T-helper 17 cell (primary cell): ENCODE measurements at regions not wholly inside any gene's neighbourhood (a gene's known extent, or its start where the extent isn't known, plus 50 kb on each side); places are given as distances from the start of the nearest gene placed in this dataset.

Source experiments
- ATAC-seq: fragments of 150-1000 bp; cut with Tn5 transposase; 2 replicates; pipeline ENCODE4 v1.10.0; 2021; ENCODE audit warnings: mild to moderate bottlenecking, moderate library complexity
- DNase-seq, 3 donors: peaks; one replicate each; pipeline versions ENCODE4 v3.0.0 to v3.0.0-alpha.2; 2020 to 2021
- H3K9me3 ChIP-seq: one replicate; pipeline ENCODE4 v1.7.0; 2013; ENCODE audit warnings: low read length, mild to moderate bottlenecking; ENCODE audit not compliant: control insufficient read depth, poor library complexity, severe bottlenecking
- H3K27ac Mint-ChIP-seq: one replicate; pipeline ENCODE4 v1.8.0; 2022; ENCODE audit warnings: mild to moderate bottlenecking, moderate library complexity, mixed read lengths
- H3K27me3 Mint-ChIP-seq: one replicate; pipeline ENCODE4 v1.8.0; 2022; ENCODE audit warnings: mixed read lengths
- H3K36me3 Mint-ChIP-seq: one replicate; pipeline ENCODE4 v1.8.0; 2022; ENCODE audit warnings: low read depth, mixed read lengths
- H3K4me1 Mint-ChIP-seq: one replicate; pipeline ENCODE4 v1.8.0; 2022; ENCODE audit warnings: mild to moderate bottlenecking, mixed read lengths
- H3K4me3 Mint-ChIP-seq: one replicate; pipeline ENCODE4 v1.8.0; 2022; ENCODE audit warnings: mild to moderate bottlenecking, moderate library complexity, mixed read lengths

GRCh38 chr22:48858856-48859255 lies 968.8 kb downstream of the BRD1 start:
- H3K9me3 ChIP-seq = no peaks in the 10 kb centered on the region
- Mint-ChIP-seq H3K4me1 (no peaks in the 10 kb centered on the region), H3K4me3 (no peak overlapping the region), H3K36me3 (no peaks in the 10 kb centered on the region), H3K27me3 (no peaks in the 10 kb centered on the region), H3K27ac (no peak overlapping the region)
- DNase-seq (no peak), ATAC-seq (no peak)

GRCh38 chr22:48858121-48858520 lies 969.6 kb downstream of the BRD1 start:
- Mint-ChIP-seq H3K4me3 (no peak overlapping the region), H3K27ac (no peak overlapping the region), H3K36me3 (no peaks in the 10 kb centered on the region), H3K4me1 (no peaks in the 10 kb centered on the region), H3K27me3 (no peaks in the 10 kb centered on the region)
- DNase-seq = no peak
- H3K9me3 ChIP-seq = no peaks in the 10 kb centered on the region
- no peak for ATAC-seq

- H3K4me3 Mint-ChIP-seq = no peak overlapping the region
- no peaks in the 10 kb centered on the region for H3K36me3 Mint-ChIP-seq
- no peak overlapping the region for H3K27ac Mint-ChIP-seq
- no peaks in the 10 kb centered on the region for H3K4me1 Mint-ChIP-seq
- DNase-seq (no peak), ATAC-seq (no peak)
- H3K9me3 ChIP-seq = no peaks in the 10 kb centered on the region
- H3K27me3 Mint-ChIP-seq = no peaks in the 10 kb centered on the region
Observed at GRCh38 chr22:48857202-48857805, 970.4 kb downstream of the BRD1 start.

GRCh38 chr22:48856308-48856615 lies 971.4 kb downstream of the BRD1 start:
- Mint-ChIP-seq H3K27me3 (no peaks in the 10 kb centered on the region), H3K4me3 (no peak overlapping the region)

GRCh38 chr22:48855593-48856307 lies 971.9 kb downstream of the BRD1 start:
- H3K36me3 Mint-ChIP-seq = no peaks in the 10 kb centered on the region
- no peaks in the 10 kb centered on the region for H3K27me3 Mint-ChIP-seq
- no peak for ATAC-seq
- H3K4me3 Mint-ChIP-seq = no peak overlapping the region
- H3K27ac Mint-ChIP-seq = no peak overlapping the region
- no peak for DNase-seq
- H3K9me3 ChIP-seq = no peaks in the 10 kb centered on the region
- no peaks in the 10 kb centered on the region for H3K4me1 Mint-ChIP-seq

More at GRCh38 chr22:48856308-48856615, 971.4 kb downstream of the BRD1 start:
- H3K36me3 Mint-ChIP-seq = no peaks in the 10 kb centered on the region
- ATAC-seq = no peak
- no peaks in the 10 kb centered on the region for H3K4me1 Mint-ChIP-seq
- H3K9me3 ChIP-seq = no peaks in the 10 kb centered on the region
- no peak overlapping the region for H3K27ac Mint-ChIP-seq
- DNase-seq = no peak

- no peaks in the 10 kb centered on the region for H3K9me3 ChIP-seq
- no peaks in the 10 kb centered on the region for H3K27me3 Mint-ChIP-seq
Observed at GRCh38 chr22:48855013-48855412, 972.7 kb downstream of the BRD1 start.

GRCh38 chr22:48853627-48854240 lies 973.9 kb downstream of the BRD1 start:
- ATAC-seq (no peak), DNase-seq (no peak)
- no peaks in the 10 kb centered on the region for H3K27me3 Mint-ChIP-seq
- H3K9me3 ChIP-seq = no peaks in the 10 kb centered on the region
- no peak overlapping the region for H3K4me3 Mint-ChIP-seq
- H3K36me3 Mint-ChIP-seq = peaks cover 6% of the 10 kb centered on the region
- no peak overlapping the region for H3K27ac Mint-ChIP-seq
- no peaks in the 10 kb centered on the region for H3K4me1 Mint-ChIP-seq

More at GRCh38 chr22:48855013-48855412, 972.7 kb downstream of the BRD1 start:
- ATAC-seq (no peak), DNase-seq (no peak)
- Mint-ChIP-seq H3K36me3 (no peaks in the 10 kb centered on the region), H3K27ac (no peak overlapping the region), H3K4me3 (no peak overlapping the region), H3K4me1 (no peaks in the 10 kb centered on the region)

GRCh38 chr22:48851933-48852549 lies 975.6 kb downstream of the BRD1 start:
- H3K36me3 Mint-ChIP-seq = peaks cover 6% of the 10 kb centered on the region
- H3K4me3 Mint-ChIP-seq = no peak overlapping the region
- no peak overlapping the region for H3K27ac Mint-ChIP-seq
- peaks cover 8% of the 10 kb centered on the region for H3K27me3 Mint-ChIP-seq
- DNase-seq (no peak), ATAC-seq (no peak)
- no peaks in the 10 kb centered on the region for H3K4me1 Mint-ChIP-seq
- H3K9me3 ChIP-seq = no peaks in the 10 kb centered on the region

GRCh38 chr22:48850658-48851287 lies 976.9 kb downstream of the BRD1 start:
- DNase-seq (no peak), ATAC-seq (no peak)
- no peaks in the 10 kb centered on the region for H3K9me3 ChIP-seq
- peaks cover 8% of the 10 kb centered on the region for H3K27me3 Mint-ChIP-seq
- peaks cover 6% of the 10 kb centered on the region for H3K36me3 Mint-ChIP-seq
- H3K27ac Mint-ChIP-seq = no peak overlapping the region
- H3K4me3 Mint-ChIP-seq = no peak overlapping the region
- no peaks in the 10 kb centered on the region for H3K4me1 Mint-ChIP-seq

- no peaks in the 10 kb centered on the region for H3K9me3 ChIP-seq
- peaks cover 6% of the 10 kb centered on the region for H3K36me3 Mint-ChIP-seq
- H3K27ac Mint-ChIP-seq = no peak overlapping the region
- H3K4me1 Mint-ChIP-seq = no peaks in the 10 kb centered on the region
- peaks cover 8% of the 10 kb centered on the region for H3K27me3 Mint-ChIP-seq
- DNase-seq (no peak), ATAC-seq (no peak)
- H3K4me3 Mint-ChIP-seq = peak overlapping the region; percentile 1
Observed at GRCh38 chr22:48849963-48850657, 977.6 kb downstream of the BRD1 start.

GRCh38 chr22:48849219-48849912 lies 978.3 kb downstream of the BRD1 start:
- no peaks in the 10 kb centered on the region for H3K4me1 Mint-ChIP-seq

GRCh38 chr22:48846200-48846599 lies 981.5 kb downstream of the BRD1 start:
- Mint-ChIP-seq H3K4me3 (no peak overlapping the region), H3K36me3 (peaks cover 11% of the 10 kb centered on the region), H3K4me1 (no peaks in the 10 kb centered on the region), H3K27me3 (peaks cover 20% of the 10 kb centered on the region), H3K27ac (no peak overlapping the region)
- no peaks in the 10 kb centered on the region for H3K9me3 ChIP-seq
- DNase-seq = no peak
- ATAC-seq = no peak

More at GRCh38 chr22:48849219-48849912, 978.3 kb downstream of the BRD1 start:
- no peak for ATAC-seq
- peak overlapping the region; percentile 1 for H3K4me3 Mint-ChIP-seq
- peaks cover 11% of the 10 kb centered on the region for H3K36me3 Mint-ChIP-seq
- H3K27me3 Mint-ChIP-seq = peaks cover 13% of the 10 kb centered on the region
- no peaks in the 10 kb centered on the region for H3K9me3 ChIP-seq
- no peak overlapping the region for H3K27ac Mint-ChIP-seq
- DNase-seq = no peak
